HEK293 (cell line): ENCODE measurements at regions not wholly inside any gene's neighbourhood (a gene's known extent, or its start where the extent isn't known, plus 50 kb on each side); places are given as distances from the start of the nearest gene placed in this dataset.

ENCODE experiments used
- CTCF ChIP-seq: fragments of 450-650 bp; formaldehyde crosslinking; IDR thresholded peaks from 2 replicates; pipeline ENCODE4 v1.5.1; 2016; ENCODE audit warnings: missing biosample characterization, missing genetic modification characterization
- RBAK ChIP-seq: fragments of 450-650 bp; formaldehyde crosslinking; IDR thresholded peaks from 2 replicates; pipeline ENCODE4 v1.5.1; 2016; ENCODE audit warnings: missing biosample characterization, missing genetic modification characterization
- YY1 ChIP-seq: fragments of 450-650 bp; formaldehyde crosslinking; IDR thresholded peaks from 2 replicates; pipeline ENCODE4 v1.5.1; 2018; ENCODE audit warnings: missing biosample characterization, missing genetic modification characterization
- ZFHX2 ChIP-seq: fragments of 450-650 bp; formaldehyde crosslinking; conservative IDR thresholded peaks from 2 replicates; pipeline ENCODE4 v1.5.1; 2016; ENCODE audit warnings: missing biosample characterization, missing genetic modification characterization
- ZNF146 ChIP-seq: fragments of 450-650 bp; formaldehyde crosslinking; IDR thresholded peaks from 2 replicates; pipeline ENCODE4 v1.5.1; 2016; ENCODE audit warnings: missing biosample characterization, missing genetic modification characterization
- ZNF302 ChIP-seq: fragments of 450-650 bp; formaldehyde crosslinking; IDR thresholded peaks from 2 replicates; pipeline ENCODE4 v1.5.1; 2016; ENCODE audit warnings: missing biosample characterization, missing genetic modification characterization, low read depth
- ZNF555 ChIP-seq: fragments of 450-650 bp; formaldehyde crosslinking; conservative IDR thresholded peaks from 2 replicates; pipeline ENCODE4 v1.5.1; 2017; ENCODE audit warnings: missing biosample characterization, mild to moderate bottlenecking, missing genetic modification characterization, inconsistent platforms
- ZNF843 ChIP-seq: fragments of 450-650 bp; formaldehyde crosslinking; IDR thresholded peaks from 2 replicates; pipeline ENCODE4 v1.5.1; 2016; ENCODE audit warnings: missing biosample characterization, missing genetic modification characterization
- TF ChIP-seq, protein P1 (sequence below): fragments of 450-650 bp; formaldehyde crosslinking; IDR thresholded peaks from 2 replicates; pipeline ENCODE4 v1.5.1; 2016; ENCODE audit warnings: missing biosample characterization, missing genetic modification characterization

DNA sequence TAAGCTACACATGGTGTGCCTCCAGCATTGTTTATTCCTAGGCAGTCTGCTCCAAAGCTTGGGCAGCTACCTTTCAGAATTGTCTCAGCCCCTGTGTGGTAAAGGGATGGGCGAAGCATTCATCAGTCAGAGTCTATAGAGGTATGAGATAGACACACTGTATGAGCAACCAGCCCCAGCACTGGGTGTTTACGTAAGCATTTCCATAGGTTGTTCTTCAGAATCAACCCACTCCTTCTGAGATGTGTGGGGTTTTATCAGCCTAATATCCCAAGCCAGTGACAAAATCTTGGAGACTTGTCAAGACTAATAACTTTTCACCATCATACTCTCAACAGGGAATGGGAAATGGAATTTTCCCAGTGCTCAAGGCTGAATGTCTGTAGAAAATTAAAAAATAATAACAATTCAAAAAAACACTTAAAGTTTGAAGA lies 98.2 kb downstream of the BTG1 start:
- no peak for TF ChIP-seq ZNF843 (tag by site-specific recombination)
- no peak for TF ChIP-seq ZNF555 (tag by site-specific recombination)
- no peak for TF ChIP-seq CTCF (tag by site-specific recombination)
- TF ChIP-seq ZNF146 (tag by site-specific recombination) = no peak
- TF ChIP-seq YY1 (tag by site-specific recombination) = no peak
- TF ChIP-seq ZNF302 (tag by site-specific recombination) = no peak
- no peak for TF ChIP-seq RBAK (tag by site-specific recombination)
- 0 out of 2 replicates have a peak, but pooled peaks have one; percentile 23 for TF ChIP-seq ZFHX2
- TF ChIP-seq, protein P1, sequence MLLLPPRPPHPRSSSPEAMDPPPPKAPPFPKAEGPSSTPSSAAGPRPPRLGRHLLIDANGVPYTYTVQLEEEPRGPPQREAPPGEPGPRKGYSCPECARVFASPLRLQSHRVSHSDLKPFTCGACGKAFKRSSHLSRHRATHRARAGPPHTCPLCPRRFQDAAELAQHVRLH (tag by site-specific recombination) = no peak
